ENCODE measurements at regions not wholly inside any gene's neighbourhood (a gene's known extent, or its start where the extent isn't known, plus 50 kb on each side); places are given as distances from the start of the nearest gene placed in this dataset.

- TF ChIP-seq CTCF (conservative IDR thresholded peaks at IDR 0.05) (no peak), ZFX (IDR thresholded peaks at IDR 0.05) (no peak)
Observed at GRCh38 chr12:60844101-60844500, 1248.3 kb downstream of the SLC16A7 start.
